K562 (cell line): ENCODE measurements at regions not wholly inside any gene's neighbourhood (a gene's known extent, or its start where the extent isn't known, plus 50 kb on each side); places are given as distances from the start of the nearest gene placed in this dataset.

ENCODE experiments used
- CAMTA2 ChIP-seq: fragments of 250-450 bp; sonication (Bioruptor Pico); conservative IDR thresholded peaks from 2 replicates; pipeline ENCODE4 v1.5.1; 2022
- ESRRA ChIP-seq: fragments of 450-650 bp; IDR thresholded peaks from 2 replicates; pipeline ENCODE4 v1.6.1; 2014; ENCODE audit warnings: low read depth, mild to moderate bottlenecking, moderate library complexity, borderline replicate concordance
- GABPB1 ChIP-seq: sonication (generic); formaldehyde crosslinking; IDR thresholded peaks from 2 replicates; pipeline ENCODE4 v1.8.0; 2022; ENCODE audit warnings: mild to moderate bottlenecking, missing genetic modification reagents
- GATA2 ChIP-seq: sonication (generic); formaldehyde crosslinking; IDR thresholded peaks from 2 replicates; pipeline ENCODE4 v1.4.0; 2020; ENCODE audit warnings: mild to moderate bottlenecking, missing genetic modification reagents
- KDM1A ChIP-seq, 2 experiments: fragments of 450-650 bp; IDR thresholded peaks; 2 replicates each; pipeline ENCODE4 v1.6.1; 2016; ENCODE audit warnings: mild to moderate bottlenecking in 2 of 2
- KLF13 ChIP-seq: fragments of 450-650 bp; IDR thresholded peaks from 2 replicates; pipeline ENCODE4 v1.6.1; 2016; ENCODE audit warnings: missing genetic modification characterization, low read depth, mild to moderate bottlenecking, missing compliant biosample characterization, moderate library complexity, borderline replicate concordance
- PCBP1 ChIP-seq: fragments of 200-400 bp; formaldehyde crosslinking; IDR thresholded peaks from 2 replicates; pipeline ENCODE4 v1.6.1; 2018; ENCODE audit warnings: mild to moderate bottlenecking, low read depth, low read length; ENCODE audit not compliant: poor library complexity, severe bottlenecking
- ZNF561 ChIP-seq: fragments of 450-650 bp; formaldehyde crosslinking; conservative IDR thresholded peaks from 2 replicates; pipeline ENCODE4 v1.4.0; 2020; ENCODE audit warnings: mild to moderate bottlenecking, moderate library complexity
- ZNF778 ChIP-seq: fragments of 450-650 bp; formaldehyde crosslinking; IDR thresholded peaks from 2 replicates; pipeline ENCODE4 v1.4.0; 2020; ENCODE audit warnings: mild to moderate bottlenecking, moderate library complexity
- TF ChIP-seq, protein P1 (sequence below), 2 experiments: fragments of 450-650 bp; conservative IDR thresholded peaks; 2 replicates each; pipeline ENCODE4 v1.6.1; 2017; ENCODE audit warnings: mild to moderate bottlenecking in 2 of 2, moderate library complexity in 2 of 2
- TF ChIP-seq, protein P2 (sequence below): fragments of 250-450 bp; sonication (Bioruptor Pico); IDR thresholded peaks from 2 replicates; pipeline ENCODE4 v1.4.0; 2020

DNA sequence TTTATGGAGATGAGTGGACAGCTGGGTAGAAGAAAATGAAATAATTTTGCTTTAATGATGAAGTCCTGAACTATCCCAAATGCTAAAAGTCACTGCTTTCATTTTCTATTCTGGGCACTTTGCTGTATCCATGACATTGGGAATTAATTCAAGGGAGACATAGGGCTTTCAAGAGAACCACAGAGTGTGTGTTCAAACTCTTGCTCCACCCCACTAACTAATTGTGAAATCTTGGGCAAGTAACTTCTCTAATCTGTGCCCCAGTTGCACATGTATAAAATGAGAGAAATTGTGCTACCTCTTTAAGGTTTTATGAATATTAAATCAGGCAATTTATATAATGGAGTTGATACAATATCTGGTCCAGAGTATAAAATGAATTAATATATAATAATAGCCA, 1422.0 kb downstream of the ADGRL3 start (continued):
- TF ChIP-seq GABPB1 (CRISPR knock-in tag) (no peak), CAMTA2 (CRISPR knock-in tag) (no peak), ESRRA (no peak), ZNF561 (CRISPR knock-in tag) (no peak), ZNF778 (no peak), PCBP1 (no peak), KDM1A (IDR thresholded peaks at IDR 0.05) (no peak), KLF13 (tag) (no peak), GATA2 (CRISPR knock-in tag) (no peak)
- TF ChIP-seq, protein P1, sequence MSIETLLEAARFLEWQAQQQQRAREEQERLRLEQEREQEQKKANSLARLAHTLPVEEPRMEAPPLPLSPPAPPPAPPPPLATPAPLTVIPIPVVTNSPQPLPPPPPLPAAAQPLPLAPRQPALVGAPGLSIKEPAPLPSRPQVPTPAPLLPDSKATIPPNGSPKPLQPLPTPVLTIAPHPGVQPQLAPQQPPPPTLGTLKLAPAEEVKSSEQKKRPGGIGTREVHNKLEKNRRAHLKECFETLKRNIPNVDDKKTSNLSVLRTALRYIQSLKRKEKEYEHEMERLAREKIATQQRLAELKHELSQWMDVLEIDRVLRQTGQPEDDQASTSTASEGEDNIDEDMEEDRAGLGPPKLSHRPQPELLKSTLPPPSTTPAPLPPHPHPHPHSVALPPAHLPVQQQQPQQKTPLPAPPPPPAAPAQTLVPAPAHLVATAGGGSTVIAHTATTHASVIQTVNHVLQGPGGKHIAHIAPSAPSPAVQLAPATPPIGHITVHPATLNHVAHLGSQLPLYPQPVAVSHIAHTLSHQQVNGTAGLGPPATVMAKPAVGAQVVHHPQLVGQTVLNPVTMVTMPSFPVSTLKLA (conservative IDR thresholded peaks at IDR 0.05), result no peak
- TF ChIP-seq, protein P2, sequence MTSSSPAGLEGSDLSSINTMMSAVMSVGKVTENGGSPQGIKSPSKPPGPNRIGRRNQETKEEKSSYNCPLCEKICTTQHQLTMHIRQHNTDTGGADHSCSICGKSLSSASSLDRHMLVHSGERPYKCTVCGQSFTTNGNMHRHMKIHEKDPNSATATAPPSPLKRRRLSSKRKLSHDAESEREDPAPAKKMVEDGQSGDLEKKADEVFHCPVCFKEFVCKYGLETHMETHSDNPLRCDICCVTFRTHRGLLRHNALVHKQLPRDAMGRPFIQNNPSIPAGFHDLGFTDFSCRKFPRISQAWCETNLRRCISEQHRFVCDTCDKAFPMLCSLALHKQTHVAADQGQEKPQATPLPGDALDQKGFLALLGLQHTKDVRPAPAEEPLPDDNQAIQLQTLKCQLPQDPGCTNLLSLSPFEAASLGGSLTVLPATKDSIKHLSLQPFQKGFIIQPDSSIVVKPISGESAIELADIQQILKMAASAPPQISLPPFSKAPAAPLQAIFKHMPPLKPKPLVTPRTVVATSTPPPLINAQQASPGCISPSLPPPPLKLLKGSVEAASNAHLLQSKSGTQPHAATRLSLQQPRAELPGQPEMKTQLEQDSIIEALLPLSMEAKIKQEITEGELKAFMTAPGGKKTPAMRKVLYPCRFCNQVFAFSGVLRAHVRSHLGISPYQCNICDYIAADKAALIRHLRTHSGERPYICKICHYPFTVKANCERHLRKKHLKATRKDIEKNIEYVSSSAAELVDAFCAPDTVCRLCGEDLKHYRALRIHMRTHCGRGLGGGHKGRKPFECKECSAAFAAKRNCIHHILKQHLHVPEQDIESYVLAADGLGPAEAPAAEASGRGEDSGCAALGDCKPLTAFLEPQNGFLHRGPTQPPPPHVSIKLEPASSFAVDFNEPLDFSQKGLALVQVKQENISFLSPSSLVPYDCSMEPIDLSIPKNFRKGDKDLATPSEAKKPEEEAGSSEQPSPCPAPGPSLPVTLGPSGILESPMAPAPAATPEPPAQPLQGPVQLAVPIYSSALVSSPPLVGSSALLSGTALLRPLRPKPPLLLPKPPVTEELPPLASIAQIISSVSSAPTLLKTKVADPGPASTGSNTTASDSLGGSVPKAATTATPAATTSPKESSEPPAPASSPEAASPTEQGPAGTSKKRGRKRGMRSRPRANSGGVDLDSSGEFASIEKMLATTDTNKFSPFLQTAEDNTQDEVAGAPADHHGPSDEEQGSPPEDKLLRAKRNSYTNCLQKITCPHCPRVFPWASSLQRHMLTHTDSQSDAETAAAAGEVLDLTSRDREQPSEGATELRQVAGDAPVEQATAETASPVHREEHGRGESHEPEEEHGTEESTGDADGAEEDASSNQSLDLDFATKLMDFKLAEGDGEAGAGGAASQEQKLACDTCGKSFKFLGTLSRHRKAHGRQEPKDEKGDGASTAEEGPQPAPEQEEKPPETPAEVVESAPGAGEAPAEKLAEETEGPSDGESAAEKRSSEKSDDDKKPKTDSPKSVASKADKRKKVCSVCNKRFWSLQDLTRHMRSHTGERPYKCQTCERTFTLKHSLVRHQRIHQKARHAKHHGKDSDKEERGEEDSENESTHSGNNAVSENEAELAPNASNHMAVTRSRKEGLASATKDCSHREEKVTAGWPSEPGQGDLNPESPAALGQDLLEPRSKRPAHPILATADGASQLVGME (CRISPR knock-in tag), result no peak
